Body of pancreas (tissue), 4 donors: ENCODE measurements at regions not wholly inside any gene's neighbourhood (a gene's known extent, or its start where the extent isn't known, plus 50 kb on each side); places are given as distances from the start of the nearest gene placed in this dataset.

ENCODE experiments used
- CTCF ChIP-seq, 7 experiments: fragments of 450-650 bp in 4 of 7; fragments of 200-600 bp in 3 of 7; sonication (generic) in 3 of 7; IDR thresholded peaks; one replicate each; pipeline ENCODE4 v1.5.1; 2016 to 2019; ENCODE audit warnings: antibody characterized with exemption in 7 of 7
- POLR2A ChIP-seq, 3 donors: fragments of 450-650 bp; IDR thresholded peaks; one replicate each; pipeline ENCODE4 v1.6.1; 2016; ENCODE audit warnings: antibody characterized with exemption in 3 of 3, mild to moderate bottlenecking in 2 of 3

- TF ChIP-seq CTCF (IDR thresholded peaks at IDR 0.05), result no peak
- TF ChIP-seq POLR2A (IDR thresholded peaks at IDR 0.05), result no peak
Measured at GRCh38 chrX:99820197-99820596, 589.9 kb downstream of the PCDH19 start.
